ENCODE measurements at regions not wholly inside any gene's neighbourhood (a gene's known extent, or its start where the extent isn't known, plus 50 kb on each side); places are given as distances from the start of the nearest gene placed in this dataset.
"Not testable (repeated sequence)": the region's sequence is repeated elsewhere in the genome, so short reads cannot be mapped to it uniquely, and the experiment has no call there.

DNA sequence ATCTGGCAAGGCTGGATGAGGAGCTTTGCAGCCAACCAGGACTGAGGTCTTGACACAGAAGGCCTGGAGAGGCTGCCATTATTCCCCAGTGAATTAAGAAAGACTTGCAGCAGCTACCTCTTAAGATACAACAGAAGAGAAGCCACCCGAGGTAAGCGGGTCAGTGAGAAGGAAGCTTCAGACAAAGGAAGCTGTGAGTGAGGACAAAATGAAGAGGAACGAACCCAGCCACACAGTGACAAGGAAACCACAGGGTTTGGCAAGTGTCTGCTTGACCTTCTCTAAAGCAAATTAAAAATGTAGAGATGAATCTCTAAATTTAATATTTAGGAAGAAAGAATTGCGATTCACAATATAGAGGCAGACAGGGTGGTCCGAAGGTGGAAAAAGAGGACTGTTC lies 281.8 kb upstream of the FRG1 start:
- H3K9me3 Mint-ChIP-seq, DNase-seq, ATAC-seq, H3K27me3 Mint-ChIP-seq, H3K4me3 Mint-ChIP-seq, H3K27ac Mint-ChIP-seq, POLR2A ChIA-PET, H3K4me1 Mint-ChIP-seq, H3K36me3 Mint-ChIP-seq: not testable (repeated sequence)

DNA sequence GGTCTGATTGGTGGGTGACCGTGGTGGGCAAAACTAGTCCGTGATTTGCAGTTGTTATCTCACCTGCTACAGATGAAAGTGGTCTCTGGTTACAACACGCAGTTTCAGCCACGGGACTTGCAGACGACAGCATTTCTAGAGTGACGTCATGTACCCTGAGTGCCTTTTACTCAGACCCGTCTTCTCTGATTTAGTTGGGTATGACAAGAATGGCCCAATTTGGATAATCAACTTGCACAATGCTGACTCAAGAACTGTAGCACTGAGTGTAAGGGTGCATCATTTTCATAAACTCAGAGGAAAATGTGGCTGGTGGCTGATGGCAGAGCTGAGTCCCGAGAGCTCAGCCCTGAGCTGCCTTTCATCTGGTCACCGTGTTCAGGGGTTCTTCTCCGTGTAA lies 281.4 kb upstream of the FRG1 start:
- Mint-ChIP-seq H3K27me3 (peaks cover 0 to 7% (median 0%) of the 10 kb centered on the region in 5 donors), H3K4me1 (peaks cover 0 to 3% (median 0%) of the 10 kb centered on the region in 4 donors), H3K27ac (no peak overlapping the region), H3K9me3 (peaks cover 0 to 2% (median 0%) of the 10 kb centered on the region in 9 donors), H3K4me3 (no peak overlapping the region), H3K36me3 (no peaks in the 10 kb centered on the region)
- POLR2A ChIA-PET = no interaction called here
- DNase-seq (no peak), ATAC-seq (no peak)

DNA sequence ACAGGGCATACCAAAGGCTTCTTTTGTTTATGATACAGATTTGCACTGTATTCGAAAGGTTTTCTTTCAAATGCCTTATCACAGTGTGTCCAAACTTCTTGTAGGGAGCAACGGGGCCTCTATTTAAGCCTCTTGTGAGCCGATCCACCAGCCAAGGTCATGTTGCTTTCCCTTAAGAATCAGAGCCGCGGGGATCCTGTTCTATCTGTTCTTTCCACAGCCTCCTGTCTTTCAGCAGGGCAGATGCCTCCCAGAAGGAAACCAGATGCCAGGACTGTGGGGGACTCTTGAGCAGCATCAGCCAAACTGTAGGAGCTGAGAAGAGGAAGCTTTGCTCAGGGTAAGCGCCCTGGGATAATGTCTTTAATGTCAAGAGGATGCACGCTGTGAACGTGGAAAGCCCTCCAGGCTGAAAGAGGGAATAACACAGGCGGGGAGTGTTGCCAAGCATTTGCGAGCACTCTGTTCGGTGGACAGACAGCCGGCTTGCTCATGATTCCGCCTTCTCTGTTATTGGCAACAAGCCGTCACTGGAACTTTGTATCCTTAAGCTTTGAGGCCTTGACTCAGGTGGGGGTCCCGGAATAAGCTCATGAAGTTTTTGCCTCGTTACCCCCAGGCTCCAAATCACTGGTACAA lies 279.8 kb upstream of the FRG1 start:
- POLR2A ChIA-PET = no interaction called here
- peaks cover 0 to 9% (median 0%) of the 10 kb centered on the region in 5 donors for H3K27me3 Mint-ChIP-seq

DNA sequence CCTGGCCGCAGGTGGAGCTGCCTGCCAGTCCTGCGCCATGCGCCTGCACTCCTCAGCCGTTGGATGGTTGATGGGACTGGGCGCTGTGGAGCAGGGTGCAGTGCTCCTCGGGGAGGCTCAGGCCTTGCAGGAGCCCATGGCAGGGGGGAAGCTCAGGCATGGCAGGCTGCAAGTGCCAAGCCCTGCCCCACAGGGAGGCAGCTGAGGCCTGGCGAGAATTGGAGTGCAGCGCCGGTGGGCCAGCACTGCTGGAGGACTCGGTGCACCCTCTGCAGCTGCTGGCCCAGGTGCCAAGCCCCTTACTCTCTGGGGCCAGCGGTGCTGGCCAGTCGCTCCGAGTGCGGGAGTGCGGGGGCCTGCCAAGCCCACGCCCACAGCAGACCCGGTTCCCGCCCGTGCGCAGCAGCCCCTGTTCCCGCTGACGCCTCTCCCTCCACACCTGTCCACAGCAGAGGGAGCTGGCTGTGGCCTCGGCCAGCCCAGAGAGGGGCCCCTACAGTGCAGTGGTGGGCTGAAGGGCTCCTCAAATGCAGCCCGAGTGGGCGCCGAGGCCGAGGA lies 275.9 kb upstream of the FRG1 start:
- H3K9me3 Mint-ChIP-seq = peaks cover 0 to 2% (median 0%) of the 10 kb centered on the region in 9 donors
- DNase-seq (no peak), ATAC-seq (no peak)
- POLR2A ChIA-PET = no interaction called here
- no peaks in the 10 kb centered on the region for H3K36me3 Mint-ChIP-seq
- peaks cover 0 to 3% (median 0%) of the 10 kb centered on the region in 5 donors for H3K27me3 Mint-ChIP-seq
- no peak overlapping the region for H3K4me3 Mint-ChIP-seq
- H3K4me1 Mint-ChIP-seq = no peaks in the 10 kb centered on the region
- H3K27ac Mint-ChIP-seq = no peak overlapping the region

More for the DNA sequence above, 279.8 kb upstream of the FRG1 start:
- Mint-ChIP-seq H3K4me3 (no peak overlapping the region), H3K27ac (no peak overlapping the region), H3K4me1 (peaks cover 0 to 3% (median 0%) of the 10 kb centered on the region in 4 donors), H3K9me3 (peaks cover 0 to 2% (median 0%) of the 10 kb centered on the region in 9 donors), H3K36me3 (no peaks in the 10 kb centered on the region)
- ATAC-seq = no peak
- no peak for DNase-seq

DNA sequence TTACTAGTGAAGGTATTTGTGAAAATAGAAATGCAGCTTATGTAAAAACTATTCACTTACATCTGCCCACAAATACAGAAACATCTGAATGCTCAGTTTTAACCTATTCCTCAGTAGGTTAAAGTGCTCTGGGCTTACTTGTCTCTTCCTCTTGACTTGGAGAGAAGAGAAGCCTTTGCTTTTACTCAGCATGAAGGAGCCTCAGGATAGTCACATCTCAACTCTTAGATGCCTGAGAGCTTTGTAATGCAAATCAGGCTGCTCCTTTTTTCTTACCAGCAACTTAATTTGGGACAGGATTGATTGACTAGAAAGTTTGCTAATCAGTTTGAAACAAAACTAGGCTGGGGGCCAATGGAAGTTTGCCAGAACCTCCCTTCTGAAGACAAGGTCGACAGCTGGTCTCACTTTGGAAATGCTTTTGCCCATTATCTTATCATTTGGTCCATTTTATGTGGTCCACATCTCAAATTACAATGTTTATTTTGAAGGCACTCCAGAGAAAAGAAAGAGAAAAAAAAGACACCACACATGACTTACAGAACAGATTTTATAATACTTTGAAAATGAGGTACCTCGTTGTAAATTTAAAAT lies 274.9 kb upstream of the FRG1 start:
- ATAC-seq, H3K4me1 Mint-ChIP-seq, H3K9me3 Mint-ChIP-seq, POLR2A ChIA-PET, DNase-seq, H3K4me3 Mint-ChIP-seq, H3K27me3 Mint-ChIP-seq, H3K36me3 Mint-ChIP-seq, H3K27ac Mint-ChIP-seq: not testable (repeated sequence)

DNA sequence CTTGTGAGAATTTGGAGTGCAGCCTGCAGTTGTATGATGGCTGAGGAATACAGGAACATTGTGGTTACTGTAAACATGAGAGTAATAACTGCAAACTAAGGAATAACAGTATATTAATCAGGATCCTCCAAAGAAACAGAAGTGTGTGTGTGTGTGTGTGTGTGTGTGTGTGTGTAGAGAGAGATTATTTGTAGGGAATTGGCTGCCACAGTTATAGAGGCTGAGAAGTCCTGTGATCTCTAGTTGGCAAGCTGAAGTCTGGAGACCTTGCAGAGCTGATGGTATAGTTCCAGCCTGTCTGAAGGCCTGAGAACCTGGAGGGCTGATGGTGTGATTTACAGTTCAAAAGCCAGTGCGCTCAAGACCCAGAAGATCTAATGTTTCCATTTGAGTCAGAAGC lies 273.3 kb upstream of the FRG1 start:
- DNase-seq, H3K4me1 Mint-ChIP-seq, H3K36me3 Mint-ChIP-seq, H3K27ac Mint-ChIP-seq, POLR2A ChIA-PET, ATAC-seq, H3K27me3 Mint-ChIP-seq, H3K4me3 Mint-ChIP-seq, H3K9me3 Mint-ChIP-seq: not testable (repeated sequence)

DNA sequence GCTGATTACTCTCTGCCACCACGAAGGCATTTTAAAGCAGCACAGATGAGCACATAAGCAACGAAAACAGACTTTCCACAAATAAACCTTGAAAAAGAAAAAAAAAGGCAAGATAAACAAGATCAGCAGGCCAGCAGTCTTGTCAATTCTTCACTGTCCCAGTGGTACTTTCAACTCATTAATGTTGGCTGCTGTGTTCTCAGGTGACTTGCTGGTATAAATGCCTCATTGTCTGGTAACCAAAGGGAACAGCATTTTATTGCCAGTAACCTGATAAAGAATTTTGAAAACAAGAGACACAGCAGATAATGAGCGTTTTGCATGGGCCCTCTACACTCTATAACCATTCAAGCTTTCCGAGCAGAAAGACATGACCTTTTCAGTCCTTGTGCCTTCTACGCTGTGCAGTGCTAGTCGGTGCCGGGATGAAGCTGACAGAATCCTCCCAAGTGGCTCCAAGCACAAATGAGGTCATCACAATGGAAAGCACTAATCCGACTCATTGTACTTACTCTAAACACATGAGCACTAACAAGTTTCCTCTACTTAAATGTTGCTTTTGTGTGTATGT lies 242.9 kb upstream of the FRG1 start:
- H3K27me3 Mint-ChIP-seq, H3K4me1 Mint-ChIP-seq, H3K9me3 Mint-ChIP-seq, H3K27ac Mint-ChIP-seq, H3K4me3 Mint-ChIP-seq, H3K36me3 Mint-ChIP-seq, POLR2A ChIA-PET, ATAC-seq, DNase-seq: not testable (repeated sequence)

DNA sequence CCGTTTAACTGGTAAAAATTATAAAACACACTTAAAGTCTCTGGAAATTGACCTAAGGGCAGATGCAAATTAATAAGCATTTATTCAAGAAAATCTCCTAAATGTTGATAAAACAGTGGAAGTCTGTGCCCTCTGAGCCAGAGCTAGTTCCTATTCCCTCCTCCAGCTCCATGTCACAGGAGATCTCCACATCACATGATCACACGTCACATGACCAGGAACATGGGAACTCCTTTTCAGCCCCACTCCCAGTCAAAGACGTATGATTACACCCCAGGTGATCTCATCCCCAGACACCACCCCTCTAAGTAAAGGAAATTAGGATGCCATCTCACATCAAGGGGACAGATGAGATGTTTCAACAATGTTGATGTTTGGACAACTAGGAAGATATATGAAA lies 237.7 kb upstream of the FRG1 start:
- DNase-seq, H3K4me3 Mint-ChIP-seq, H3K27ac Mint-ChIP-seq, H3K9me3 Mint-ChIP-seq, H3K4me1 Mint-ChIP-seq, H3K27me3 Mint-ChIP-seq, H3K36me3 Mint-ChIP-seq, POLR2A ChIA-PET, ATAC-seq: not testable (repeated sequence)

DNA sequence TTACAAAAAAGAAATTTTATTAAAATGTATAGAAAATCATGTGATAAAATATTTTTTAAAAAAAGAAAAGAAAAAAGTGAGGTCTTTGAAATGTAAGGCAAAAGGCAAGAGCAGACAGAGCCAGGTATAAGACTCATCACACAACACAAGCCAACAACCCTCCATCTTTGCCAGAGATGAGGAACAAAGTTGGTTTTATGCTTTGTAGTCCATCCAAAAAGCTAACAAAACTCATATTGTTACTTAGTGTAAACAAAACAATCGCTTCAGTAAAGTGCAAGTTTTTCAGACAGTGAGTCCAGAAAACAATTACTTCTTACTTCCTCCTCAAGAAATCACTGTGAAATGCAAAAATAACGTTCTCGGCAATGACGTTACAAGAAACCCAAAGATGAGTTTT lies 233.9 kb upstream of the FRG1 start:
- H3K4me1 Mint-ChIP-seq, H3K27me3 Mint-ChIP-seq, DNase-seq, ATAC-seq, H3K4me3 Mint-ChIP-seq, H3K9me3 Mint-ChIP-seq, POLR2A ChIA-PET, H3K27ac Mint-ChIP-seq, H3K36me3 Mint-ChIP-seq: not testable (repeated sequence)

DNA sequence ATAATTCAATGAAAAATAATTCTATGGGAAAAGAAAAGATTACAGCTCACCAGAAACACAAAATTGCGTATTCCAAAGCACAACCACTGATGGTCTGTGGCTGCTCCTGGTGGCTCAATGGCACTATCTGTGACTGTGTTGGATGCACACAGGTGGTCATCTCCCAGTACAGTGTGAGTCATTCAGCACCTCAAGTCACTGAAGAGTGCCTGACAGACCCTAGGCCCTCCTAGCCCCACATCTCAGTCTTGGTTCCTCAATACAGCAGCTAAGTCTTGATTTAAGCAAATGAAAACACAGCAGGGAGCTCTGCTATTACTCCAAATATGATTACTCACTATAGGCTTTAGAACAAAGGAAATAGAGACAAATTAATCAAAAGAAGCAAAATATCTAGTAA lies 233.4 kb upstream of the FRG1 start:
- H3K9me3 Mint-ChIP-seq, H3K27ac Mint-ChIP-seq, H3K36me3 Mint-ChIP-seq: not testable (repeated sequence)

DNA sequence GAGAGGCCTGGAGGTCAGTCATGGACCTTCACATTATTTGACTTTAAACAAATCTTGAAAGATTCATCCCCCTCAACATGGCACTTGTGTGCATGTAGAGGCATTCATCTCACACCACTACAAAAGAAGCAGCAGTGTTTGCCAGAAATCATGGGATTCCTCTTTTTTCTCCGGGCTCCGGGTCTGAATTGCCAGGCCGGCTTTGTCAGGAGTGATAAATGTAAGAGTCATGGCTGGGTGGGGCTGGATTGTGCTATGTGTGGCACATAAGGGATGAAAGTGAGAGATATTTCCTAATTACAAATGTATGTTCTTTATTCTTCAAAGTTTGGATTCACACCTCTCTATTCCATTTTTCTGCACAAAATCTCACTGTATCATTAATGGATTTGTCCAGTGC lies 228.7 kb upstream of the FRG1 start:
- H3K9me3 Mint-ChIP-seq, H3K36me3 Mint-ChIP-seq, DNase-seq, ATAC-seq, H3K4me1 Mint-ChIP-seq, POLR2A ChIA-PET, H3K4me3 Mint-ChIP-seq, H3K27me3 Mint-ChIP-seq, H3K27ac Mint-ChIP-seq: not testable (repeated sequence)

More for the DNA sequence above, 233.4 kb upstream of the FRG1 start:
- DNase-seq, H3K4me3 Mint-ChIP-seq, H3K4me1 Mint-ChIP-seq, ATAC-seq, POLR2A ChIA-PET, H3K27me3 Mint-ChIP-seq: not testable (repeated sequence)

DNA sequence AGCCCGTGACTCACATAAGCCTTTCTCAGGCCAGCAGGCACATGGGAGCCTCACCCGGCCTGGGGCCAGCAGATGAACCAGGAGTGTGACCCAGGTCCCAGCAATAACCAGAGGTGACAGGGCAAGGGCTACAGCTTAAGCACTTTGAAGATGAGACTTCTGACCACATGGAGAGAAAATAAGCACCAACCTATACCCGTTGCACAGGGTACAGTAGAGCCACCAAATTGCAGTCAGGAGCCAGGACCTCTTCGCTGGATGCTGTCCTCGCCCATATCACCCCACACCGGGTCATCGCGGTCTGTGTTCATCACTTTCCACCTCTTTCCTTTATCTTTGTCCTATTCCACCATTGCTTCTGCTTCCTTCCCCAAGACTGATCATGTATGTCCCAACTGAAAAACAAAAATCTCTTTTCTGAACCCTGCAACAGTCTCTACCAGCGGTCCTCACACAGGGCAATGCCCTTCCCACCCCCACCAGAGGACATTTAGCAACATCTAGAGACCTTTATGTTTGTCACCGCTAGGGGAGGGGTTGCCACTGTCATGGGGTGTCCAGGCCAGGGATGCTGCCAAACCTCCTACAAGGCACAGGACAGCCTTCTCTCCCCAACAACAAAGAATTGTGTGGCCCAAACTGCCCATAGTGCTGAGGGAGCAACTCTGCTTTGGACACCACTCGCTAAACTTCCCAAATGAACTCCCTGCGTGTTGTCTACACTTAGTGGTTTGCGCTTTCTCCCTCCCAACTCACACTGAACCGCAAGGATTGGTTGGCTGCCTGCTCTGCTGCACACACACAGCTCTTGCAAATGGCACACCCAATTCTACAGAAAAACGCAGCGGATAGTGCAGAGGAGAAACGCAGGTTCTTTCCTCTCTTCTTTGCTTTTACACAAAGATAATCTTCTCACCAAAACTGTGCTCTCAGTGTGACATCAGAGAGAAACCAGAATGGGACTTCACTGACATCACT lies 219.4 kb upstream of the FRG1 start:
- H3K9me3 Mint-ChIP-seq, DNase-seq, ATAC-seq, H3K36me3 Mint-ChIP-seq, POLR2A ChIA-PET, H3K27ac Mint-ChIP-seq, H3K4me1 Mint-ChIP-seq: not testable (repeated sequence)
- H3K27me3 Mint-ChIP-seq = peaks cover 0 to 19% (median 6%) of the 10 kb centered on the region in 5 donors
- H3K4me3 Mint-ChIP-seq = peak overlapping the region in 1 of 10 donors; percentile 38
